HepG2 (cell line): ENCODE measurements at regions not wholly inside any gene's neighbourhood (a gene's known extent, or its start where the extent isn't known, plus 50 kb on each side); places are given as distances from the start of the nearest gene placed in this dataset.

ENCODE experiments used
- ATAC-seq: fragments of 200-7000 bp; cut with Tn5 transposase; 3 replicates; pipeline ENCODE4 v1.9.1; 2020; ENCODE audit warnings: mild to moderate bottlenecking, moderate library complexity
- BruUV-seq: library from RNA; stranded (reverse); fragments of 400-500 nt; replicated peaks from 2 replicates; lab custom pipeline; 2021; lab: Mats Ljungman, UMichigan
- CTCF ChIA-PET: fragments of 300-600 bp; formaldehyde crosslinking; extraction: SDS; loops from one replicate; lab custom pipeline; 2021; ENCODE audit warnings: low total read pairs, inconsistent platforms, low intra/inter-chr PET ratio; lab: Yijun Ruan, JAX
- POLR2A ChIA-PET: fragments of 350-600 bp; sonication (Branson Sonifier 250); formaldehyde crosslinking; loops from one replicate; lab custom pipeline; 2020; ENCODE audit warnings: antibody characterized with exemption, inconsistent platforms; lab: Yijun Ruan, JAX
- DNase-seq: peaks from one replicate; pipeline ENCODE4 v3.0.0-alpha.2; 2015; ENCODE audit warnings: low spot score
- FAIRE-seq: peaks from 3 replicates; lab custom pipeline; 2011; peaks lifted over from hg19 to GRCh38; lab: Jason Lieb, UNC
- H2AFZ ChIP-seq: one replicate; pipeline ENCODE4 v1.6.1; 2011; ENCODE audit warnings: low read length, inconsistent platforms
- H3K27ac ChIP-seq: fragments of 300-600 bp; 3 replicates; pipeline ENCODE4 v1.8.0; 2011; ENCODE audit warnings: mixed run types, mild to moderate bottlenecking, mixed read lengths, low read length, inconsistent platforms; ENCODE audit not compliant: insufficient read depth; ENCODE audit errors: extremely low read length
- H3K27me3 ChIP-seq, 2 experiments: fragments of 200-600 bp in 1 of 2; 2 replicates in 1 of 2; 3 replicates in 1 of 2; pipeline versions ENCODE4 v1.6.0 to v1.8.0; 2011; ENCODE audit warnings: low read length in 2 of 2, mild to moderate bottlenecking in 2 of 2, moderate library complexity in 2 of 2, inconsistent platforms in 1 of 2; ENCODE audit not compliant: insufficient read depth in 2 of 2, control insufficient read depth in 1 of 2
- H3K36me3 ChIP-seq, 2 experiments: fragments of 200-600 bp in 1 of 2; replicated peaks in 1 of 2; 2 replicates in 1 of 2; 3 replicates in 1 of 2; pipeline versions ENCODE4 v1.5.1 to v1.8.0; 2011; ENCODE audit warnings: low read length in 2 of 2, inconsistent platforms in 1 of 2; ENCODE audit not compliant: insufficient read depth in 2 of 2, control insufficient read depth in 1 of 2
- H3K4me1 ChIP-seq: 2 replicates; pipeline ENCODE4 v1.5.1; 2012; ENCODE audit warnings: low read length, inconsistent platforms; ENCODE audit not compliant: insufficient read depth
- H3K4me2 ChIP-seq: 2 replicates; pipeline ENCODE4 v1.6.0; 2011; ENCODE audit warnings: low read depth, low read length, inconsistent platforms
- H3K4me3 ChIP-seq, 3 experiments: fragments of 200-600 bp in 1 of 3; sonication (generic), shearing (Covaris generic) in 1 of 3; replicated peaks in 1 of 3; 2 replicates each; pipeline ENCODE4 v1.5.1; 2011 to 2016; ENCODE audit warnings: low read length in 3 of 3, inconsistent platforms in 2 of 3, low read depth in 2 of 3, mild to moderate bottlenecking in 2 of 3, control low read depth in 1 of 3, mixed read lengths in 1 of 3; ENCODE audit not compliant: insufficient read depth in 1 of 3
- H3K79me2 ChIP-seq: one replicate; pipeline ENCODE4 v1.6.1; 2011; ENCODE audit warnings: low read length, inconsistent platforms; ENCODE audit not compliant: insufficient read depth
- H3K9ac ChIP-seq: 2 replicates; pipeline ENCODE4 v1.6.0; 2011; ENCODE audit warnings: mild to moderate bottlenecking, low read depth, low read length, inconsistent platforms; ENCODE audit not compliant: insufficient read depth
- H3K9me3 ChIP-seq: 2 replicates; pipeline ENCODE4 v1.5.1; 2012; ENCODE audit warnings: mild to moderate bottlenecking, low read length
- H4K20me1 ChIP-seq: 2 replicates; pipeline ENCODE4 v1.6.0; 2011; ENCODE audit warnings: inconsistent platforms, mild to moderate bottlenecking, low read length, moderate library complexity; ENCODE audit not compliant: insufficient read depth
- CCDC6 ChIP-seq: sonication (generic); formaldehyde crosslinking; IDR thresholded peaks from 2 replicates; pipeline ENCODE4 v1.8.1; 2022; ENCODE audit warnings: mild to moderate bottlenecking, missing genetic modification reagents, moderate library complexity
- CHCHD3 ChIP-seq: sonication (generic); formaldehyde crosslinking; IDR thresholded peaks from 2 replicates; pipeline ENCODE4 v1.8.0; 2022; ENCODE audit warnings: mild to moderate bottlenecking, missing genetic modification reagents, moderate library complexity
- NFE2L2 ChIP-seq: fragments of 150-350 bp; IDR thresholded peaks from 2 replicates; pipeline ENCODE4 v1.6.1; 2014; ENCODE audit warnings: low read length
- PHF5A ChIP-seq: IDR thresholded peaks from one replicate; pipeline ENCODE4 v1.6.1; 2018; ENCODE audit warnings: low read depth, missing genetic modification reagents; ENCODE audit not compliant: unreplicated experiment
- RCOR2 ChIP-seq: IDR thresholded peaks from 2 replicates; pipeline ENCODE4 v1.6.1; 2016; ENCODE audit warnings: missing biosample characterization, missing genetic modification reagents
- YY1 ChIP-seq: IDR thresholded peaks from 2 replicates; pipeline ENCODE4 v1.6.1; 2011; ENCODE audit warnings: low read length, low read depth, moderate library complexity, mild to moderate bottlenecking; ENCODE audit not compliant: insufficient read depth, insufficient replicate concordance
- WGBS: methylation state at CpG from one replicate; pipeline ENCODE4 v1.1.6; 2017; ENCODE audit warnings: low lambda C conversion rate; 5-methylcytosine and 5-hydroxymethylcytosine counted together
- in situ Hi-C: cut with HindIII; loops from 2 replicates; pipeline ENCODE4 v1.10.0; 2017; ENCODE audit warnings: low pct_unique_long_range_greater_than_20kb; ENCODE audit not compliant: extremely low pct_ligation_motif_present
- intact Hi-C: fragments of 100-400 bp; cut with micrococcal nuclease; formaldehyde crosslinking; loops from one replicate; pipeline ENCODE4 v1.10.0; 2022; ENCODE audit not compliant: unreplicated experiment
- TF ChIP-seq, protein P1 (sequence below): sonication (generic); formaldehyde crosslinking; IDR thresholded peaks from 2 replicates; pipeline ENCODE4 v1.4.0; 2020; ENCODE audit warnings: mild to moderate bottlenecking, missing genetic modification reagents

DNA sequence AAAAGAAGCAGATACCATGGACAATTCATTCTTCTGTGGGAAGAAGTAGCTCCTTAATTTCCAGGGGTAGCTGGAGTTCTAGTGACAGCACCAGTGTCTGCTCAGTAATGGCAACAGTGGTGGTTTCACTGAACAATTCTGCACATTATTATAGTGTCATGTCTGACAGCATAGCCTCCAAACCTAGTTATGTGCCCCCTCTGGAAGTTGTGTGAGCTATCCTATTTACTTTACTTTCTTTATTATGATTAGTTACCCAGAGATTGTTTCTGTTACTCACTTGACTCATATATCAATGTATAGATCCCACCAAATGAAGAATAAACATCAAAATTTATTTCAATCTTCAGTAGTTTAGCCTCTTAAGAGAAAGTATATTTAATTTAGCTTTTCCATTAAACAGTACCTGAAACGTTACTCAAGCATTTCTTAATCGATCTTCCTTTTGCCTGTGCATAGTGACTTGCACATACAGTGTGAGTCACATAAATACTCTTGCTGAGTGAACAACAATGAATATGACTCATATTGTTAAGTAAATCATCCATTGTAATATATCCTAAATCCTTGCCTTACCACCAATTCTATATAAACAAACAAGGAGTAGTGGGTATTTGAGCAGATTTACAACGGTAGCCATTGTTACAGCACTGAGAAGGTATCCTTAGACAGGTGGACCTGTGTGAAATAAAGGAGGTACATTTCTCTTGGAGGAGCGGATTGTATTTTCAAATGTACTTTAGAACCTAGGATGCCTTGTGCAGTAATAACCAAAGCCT lies 534.7 kb downstream of the ANKRD50 start:
- CTCF ChIA-PET = no interaction called here
- Histone ChIP-seq H3K9ac (no peak overlapping the region), H3K27ac (no peak overlapping the region), H3K9me3 (no peaks in the 10 kb centered on the region), H3K4me1 (no peaks in the 10 kb centered on the region), H4K20me1 (no peaks in the 10 kb centered on the region), H3K4me3 (no peak overlapping the region), H3K27me3 (no peaks in the 10 kb centered on the region), H3K4me2 (no peak overlapping the region), H3K79me2 (no peaks in the 10 kb centered on the region), H3K36me3 (no peaks in the 10 kb centered on the region), H2AFZ (no peak overlapping the region)
- POLR2A ChIA-PET = no interaction called here
- in situ Hi-C loops (no loop called here), intact Hi-C loops (no loop called here)
- ATAC-seq = no peak
- WGBS = 14% methylated on average over 4 of the region's 4 CpGs
- DNase-seq = no peak
- no TSS peak for BruUV-seq
- TF ChIP-seq YY1 (no peak), CHCHD3 (CRISPR knock-in tag) (no peak), RCOR2 (CRISPR knock-in tag) (no peak), PHF5A (CRISPR knock-in tag) (no peak), NFE2L2 (0 out of 2 replicates have a peak, but pooled peaks have one; percentile 35), CCDC6 (no peak)
- TF ChIP-seq, protein P1, sequence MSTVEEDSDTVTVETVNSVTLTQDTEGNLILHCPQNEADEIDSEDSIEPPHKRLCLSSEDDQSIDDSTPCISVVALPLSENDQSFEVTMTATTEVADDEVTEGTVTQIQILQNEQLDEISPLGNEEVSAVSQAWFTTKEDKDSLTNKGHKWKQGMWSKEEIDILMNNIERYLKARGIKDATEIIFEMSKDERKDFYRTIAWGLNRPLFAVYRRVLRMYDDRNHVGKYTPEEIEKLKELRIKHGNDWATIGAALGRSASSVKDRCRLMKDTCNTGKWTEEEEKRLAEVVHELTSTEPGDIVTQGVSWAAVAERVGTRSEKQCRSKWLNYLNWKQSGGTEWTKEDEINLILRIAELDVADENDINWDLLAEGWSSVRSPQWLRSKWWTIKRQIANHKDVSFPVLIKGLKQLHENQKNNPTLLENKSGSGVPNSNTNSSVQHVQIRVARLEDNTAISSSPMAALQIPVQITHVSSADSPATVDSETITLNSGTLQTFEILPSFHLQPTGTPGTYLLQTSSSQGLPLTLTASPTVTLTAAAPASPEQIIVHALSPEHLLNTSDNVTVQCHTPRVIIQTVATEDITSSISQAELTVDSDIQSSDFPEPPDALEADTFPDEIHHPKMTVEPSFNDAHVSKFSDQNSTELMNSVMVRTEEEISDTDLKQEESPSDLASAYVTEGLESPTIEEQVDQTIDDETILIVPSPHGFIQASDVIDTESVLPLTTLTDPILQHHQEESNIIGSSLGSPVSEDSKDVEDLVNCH (CRISPR knock-in tag) = no peak
- no peak for FAIRE-seq
